Neural progenitor cell (in vitro differentiated cells): ENCODE measurements at regions not wholly inside any gene's neighbourhood (a gene's known extent, or its start where the extent isn't known, plus 50 kb on each side); places are given as distances from the start of the nearest gene placed in this dataset.

Experiments
- EZH2 ChIP-seq: fragments of 200-600 bp; sonication (generic); IDR thresholded peaks from 2 replicates; pipeline ENCODE4 v1.6.1; 2017; ENCODE audit warnings: antibody characterized with exemption, mild to moderate bottlenecking, moderate library complexity
- TF ChIP-seq, protein P1 (sequence below): fragments of 200-600 bp; sonication (generic); IDR thresholded peaks from 2 replicates; pipeline ENCODE4 v1.5.1; 2017; ENCODE audit warnings: antibody characterized with exemption, mild to moderate bottlenecking

DNA sequence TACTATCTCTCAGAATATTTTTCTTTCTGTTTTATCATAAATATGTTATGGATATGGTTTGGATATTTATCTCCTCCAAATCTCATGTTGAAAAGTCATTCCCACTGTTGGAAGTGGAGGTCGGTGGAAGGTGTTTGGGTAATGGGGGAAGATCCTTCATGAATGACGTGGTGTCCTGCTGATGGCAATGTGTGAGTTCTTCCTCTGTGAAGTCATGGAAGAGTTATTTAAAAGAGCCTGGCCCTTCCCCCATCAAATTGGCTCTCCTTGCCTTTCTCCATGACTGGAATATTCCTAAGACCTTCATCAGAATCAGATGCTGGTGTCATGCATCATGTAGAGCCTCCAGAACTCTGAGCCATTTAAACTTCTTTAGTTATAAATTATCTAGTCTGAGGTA, 1291.6 kb downstream of the FSCB start:
- TF ChIP-seq, protein P1, sequence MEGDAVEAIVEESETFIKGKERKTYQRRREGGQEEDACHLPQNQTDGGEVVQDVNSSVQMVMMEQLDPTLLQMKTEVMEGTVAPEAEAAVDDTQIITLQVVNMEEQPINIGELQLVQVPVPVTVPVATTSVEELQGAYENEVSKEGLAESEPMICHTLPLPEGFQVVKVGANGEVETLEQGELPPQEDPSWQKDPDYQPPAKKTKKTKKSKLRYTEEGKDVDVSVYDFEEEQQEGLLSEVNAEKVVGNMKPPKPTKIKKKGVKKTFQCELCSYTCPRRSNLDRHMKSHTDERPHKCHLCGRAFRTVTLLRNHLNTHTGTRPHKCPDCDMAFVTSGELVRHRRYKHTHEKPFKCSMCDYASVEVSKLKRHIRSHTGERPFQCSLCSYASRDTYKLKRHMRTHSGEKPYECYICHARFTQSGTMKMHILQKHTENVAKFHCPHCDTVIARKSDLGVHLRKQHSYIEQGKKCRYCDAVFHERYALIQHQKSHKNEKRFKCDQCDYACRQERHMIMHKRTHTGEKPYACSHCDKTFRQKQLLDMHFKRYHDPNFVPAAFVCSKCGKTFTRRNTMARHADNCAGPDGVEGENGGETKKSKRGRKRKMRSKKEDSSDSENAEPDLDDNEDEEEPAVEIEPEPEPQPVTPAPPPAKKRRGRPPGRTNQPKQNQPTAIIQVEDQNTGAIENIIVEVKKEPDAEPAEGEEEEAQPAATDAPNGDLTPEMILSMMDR, result no peak
- TF ChIP-seq EZH2, result no peak
